ENCODE measurements at regions not wholly inside any gene's neighbourhood (a gene's known extent, or its start where the extent isn't known, plus 50 kb on each side); places are given as distances from the start of the nearest gene placed in this dataset.

GRCh38 chr5:128796506-128796905 lies 168.8 kb upstream of the SLC27A6 start:
- TF ChIP-seq TAF1 (IDR thresholded peaks at IDR 0.05; ENCODE audit: borderline replicate concordance, low read depth, low read length) (no peak), POLR2A (IDR thresholded peaks at IDR 0.05; ENCODE audit: low read depth, low read length) (no peak)
